HUES6 (cell line): ENCODE measurements at regions not wholly inside any gene's neighbourhood (a gene's known extent, or its start where the extent isn't known, plus 50 kb on each side); places are given as distances from the start of the nearest gene placed in this dataset.

Source experiments
- H3K27ac ChIP-seq: 2 replicates; pipeline ENCODE4 v1.7.0; 2013; ENCODE audit warnings: low read depth, mild to moderate bottlenecking, low read length, inconsistent platforms
- H3K27me3 ChIP-seq: 2 replicates; pipeline ENCODE4 v1.6.1; 2013; ENCODE audit warnings: low read length; ENCODE audit not compliant: control insufficient read depth, insufficient read depth
- H3K36me3 ChIP-seq: 2 replicates; pipeline ENCODE4 v1.6.1; 2013; ENCODE audit warnings: low read length; ENCODE audit not compliant: control insufficient read depth, insufficient read depth
- H3K4me1 ChIP-seq: 2 replicates; pipeline ENCODE4 v1.6.1; 2013; ENCODE audit warnings: low read length; ENCODE audit not compliant: control insufficient read depth, insufficient read depth
- H3K4me3 ChIP-seq: 2 replicates; pipeline ENCODE4 v1.5.1; 2013; ENCODE audit warnings: low read depth, low read length
- H3K9ac ChIP-seq: one replicate; pipeline ENCODE4 v1.6.1; 2013; ENCODE audit warnings: mild to moderate bottlenecking, low read length
- H3K9me3 ChIP-seq: 2 replicates; pipeline ENCODE4 v1.6.1; 2013; ENCODE audit warnings: low read depth, low read length; ENCODE audit not compliant: control insufficient read depth, insufficient read depth

DNA sequence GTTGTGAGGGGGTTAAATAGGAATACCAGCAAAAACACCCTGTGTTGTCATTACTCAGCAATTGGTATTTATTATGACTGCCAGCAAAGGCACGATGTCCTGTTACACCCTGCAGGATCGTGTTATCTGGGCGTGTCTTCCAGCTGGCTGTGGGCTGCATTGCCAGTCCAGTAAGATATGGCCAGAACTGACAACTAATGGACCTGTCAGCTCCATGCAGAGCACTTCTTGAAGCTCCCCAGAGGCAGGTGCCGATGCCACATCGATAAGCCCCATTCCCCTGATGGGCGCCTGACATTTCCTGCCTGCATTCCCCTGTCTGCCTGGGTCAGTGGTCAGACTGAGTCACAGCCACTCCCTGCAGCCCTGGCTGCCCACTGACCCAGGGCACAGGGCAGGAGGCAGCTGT lies 79.7 kb upstream of the RASGRF1 start:
- no peaks in the 10 kb centered on the region for H3K27me3 ChIP-seq
- H3K36me3 ChIP-seq = no peaks in the 10 kb centered on the region
- no peak overlapping the region for H3K9ac ChIP-seq
- no peak overlapping the region for H3K4me3 ChIP-seq
- H3K27ac ChIP-seq = no peak overlapping the region
- no peaks in the 10 kb centered on the region for H3K9me3 ChIP-seq
- H3K4me1 ChIP-seq = peaks cover 18% of the 10 kb centered on the region

DNA sequence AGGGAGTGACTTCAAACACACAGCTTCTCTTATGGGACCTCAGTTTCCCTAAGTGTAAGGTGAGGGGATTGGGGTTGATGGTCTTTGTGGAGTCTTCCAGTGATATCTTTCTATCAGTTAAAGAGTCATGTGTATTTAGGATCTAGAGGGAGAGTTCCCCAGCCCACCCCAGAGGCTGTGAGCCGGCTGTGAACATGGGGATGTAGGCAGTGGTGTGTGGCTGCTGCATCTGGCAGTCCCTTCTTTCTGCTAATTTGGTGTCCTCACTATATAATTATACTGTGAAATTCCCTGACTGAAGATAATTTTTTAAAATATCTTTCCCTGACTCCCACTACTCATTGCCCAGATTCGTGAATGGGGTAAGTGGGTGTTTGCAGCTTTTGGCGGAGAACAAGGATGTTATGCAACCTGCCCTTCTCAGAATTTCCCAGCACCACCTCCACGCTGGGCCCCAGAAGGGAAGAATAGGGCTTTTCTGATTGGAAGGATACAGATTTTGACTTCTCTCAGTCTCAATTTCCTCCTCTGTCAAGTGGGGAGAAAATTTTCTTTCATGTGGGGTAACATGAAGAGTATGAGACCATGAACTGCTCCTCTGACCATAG lies 79.0 kb upstream of the RASGRF1 start:
- no peak overlapping the region for H3K9ac ChIP-seq
- H3K4me3 ChIP-seq = no peak overlapping the region
- no peaks in the 10 kb centered on the region for H3K36me3 ChIP-seq
- H3K9me3 ChIP-seq = no peaks in the 10 kb centered on the region
- H3K27me3 ChIP-seq = no peaks in the 10 kb centered on the region
- H3K4me1 ChIP-seq = peaks cover 18% of the 10 kb centered on the region
- H3K27ac ChIP-seq = no peak overlapping the region

DNA sequence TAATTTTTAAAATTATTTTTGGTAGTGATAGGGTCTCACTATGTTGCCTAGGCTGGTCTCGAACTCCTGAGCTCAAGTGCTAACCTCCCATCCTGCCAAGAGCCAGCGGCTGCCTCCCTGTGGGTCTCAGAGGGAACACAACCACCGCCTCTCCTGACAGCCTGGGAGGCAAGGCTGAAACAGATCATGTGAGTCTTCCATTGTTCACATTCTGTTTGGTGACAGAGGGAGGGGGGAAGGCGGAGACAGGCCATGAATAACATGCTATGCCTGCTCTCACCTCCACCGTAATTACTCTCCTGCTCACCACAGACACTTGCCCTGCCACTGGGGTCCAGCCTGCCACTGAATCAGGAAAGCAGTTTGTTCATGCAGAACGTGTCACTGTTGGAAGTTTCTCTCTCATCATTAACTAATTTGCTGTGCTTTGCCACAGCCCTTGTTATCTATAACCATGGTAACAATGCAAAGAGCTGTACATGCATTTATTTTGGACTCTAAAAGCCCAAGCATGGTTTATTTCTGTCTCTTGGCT lies 78.4 kb upstream of the RASGRF1 start:
- no peaks in the 10 kb centered on the region for H3K9me3 ChIP-seq
- no peak overlapping the region for H3K27ac ChIP-seq
- H3K27me3 ChIP-seq = no peaks in the 10 kb centered on the region
- H3K36me3 ChIP-seq = no peaks in the 10 kb centered on the region
- no peak overlapping the region for H3K9ac ChIP-seq
- peaks cover 18% of the 10 kb centered on the region for H3K4me1 ChIP-seq
- no peak overlapping the region for H3K4me3 ChIP-seq

DNA sequence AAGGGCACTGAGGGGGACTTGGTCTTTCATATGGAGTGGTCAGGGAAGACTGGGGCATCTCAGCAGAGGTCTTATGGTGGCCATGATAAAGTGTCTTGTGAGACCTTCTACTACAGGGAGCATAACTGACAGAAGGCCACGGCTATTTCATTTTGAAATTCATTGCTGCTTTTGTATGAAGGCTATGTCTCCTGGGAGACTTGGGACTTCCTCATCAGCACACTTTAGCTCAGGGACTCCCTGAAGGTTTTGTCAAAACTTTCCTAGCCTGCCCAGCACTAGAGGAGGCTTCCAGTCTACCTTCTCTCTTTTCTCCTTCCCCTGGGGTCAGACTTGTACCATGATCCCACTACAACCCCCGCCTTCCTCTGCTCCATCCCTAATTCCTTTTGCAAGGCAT lies 77.2 kb upstream of the RASGRF1 start:
- Histone ChIP-seq H3K27ac (no peak overlapping the region), H3K27me3 (no peaks in the 10 kb centered on the region)

GRCh38 chr15:79166311-79166955 lies 75.9 kb upstream of the RASGRF1 start:
- Histone ChIP-seq H3K9ac (no peak overlapping the region), H3K36me3 (no peaks in the 10 kb centered on the region), H3K4me3 (no peak overlapping the region), H3K9me3 (no peaks in the 10 kb centered on the region), H3K4me1 (peaks cover 9% of the 10 kb centered on the region), H3K27ac (no peak overlapping the region), H3K27me3 (no peaks in the 10 kb centered on the region)

More for the DNA sequence above, 77.2 kb upstream of the RASGRF1 start:
- Histone ChIP-seq H3K9me3 (no peaks in the 10 kb centered on the region), H3K4me1 (peaks cover 18% of the 10 kb centered on the region), H3K36me3 (no peaks in the 10 kb centered on the region), H3K9ac (no peak overlapping the region), H3K4me3 (no peak overlapping the region)

DNA sequence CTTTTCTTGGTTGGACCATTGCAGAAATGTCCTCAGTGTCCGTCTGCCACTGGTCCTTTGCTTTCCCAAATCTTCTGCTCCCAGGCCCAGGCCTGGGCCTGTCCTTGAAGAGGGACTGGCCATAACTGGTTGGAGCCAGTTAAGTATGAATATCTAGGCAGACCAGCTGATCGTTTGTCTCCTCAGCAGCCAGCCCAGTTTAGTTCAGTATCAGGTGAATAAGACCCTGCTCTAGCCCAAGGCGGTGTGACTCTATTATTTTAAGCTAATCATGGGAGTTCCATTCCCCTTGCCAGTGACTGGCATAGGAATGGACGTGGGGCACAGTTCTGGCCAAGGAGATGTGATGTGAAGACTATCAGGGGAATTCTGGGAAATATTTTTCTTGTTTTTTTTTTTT lies 73.9 kb upstream of the RASGRF1 start:
- no peaks in the 10 kb centered on the region for H3K27me3 ChIP-seq
- no peak overlapping the region for H3K27ac ChIP-seq
- H3K36me3 ChIP-seq = no peaks in the 10 kb centered on the region
- H3K4me3 ChIP-seq = no peak overlapping the region
- H3K9me3 ChIP-seq = no peaks in the 10 kb centered on the region
- H3K4me1 ChIP-seq = peaks cover 4% of the 10 kb centered on the region
- H3K9ac ChIP-seq = no peak overlapping the region

DNA sequence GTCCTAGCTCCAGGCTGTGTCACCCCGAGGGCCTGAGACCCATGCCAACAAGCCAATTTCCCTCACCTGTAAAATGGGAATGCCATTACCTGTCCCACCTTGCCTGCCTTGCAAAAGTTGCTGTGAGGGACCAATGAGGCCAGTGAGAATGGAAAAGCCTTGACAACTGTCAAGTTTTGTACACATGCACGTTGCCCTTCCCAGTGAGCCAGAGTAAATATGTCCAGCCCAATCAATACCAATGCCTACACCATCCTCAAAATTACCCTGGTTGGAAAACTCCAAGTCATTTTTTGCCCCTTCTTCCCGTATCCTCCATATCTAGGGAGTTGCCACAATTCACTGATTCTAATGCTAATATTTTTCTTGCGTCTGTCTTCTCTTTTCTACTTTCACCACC lies 73.5 kb upstream of the RASGRF1 start:
- no peaks in the 10 kb centered on the region for H3K36me3 ChIP-seq
- no peaks in the 10 kb centered on the region for H3K9me3 ChIP-seq
- peaks cover 1% of the 10 kb centered on the region for H3K4me1 ChIP-seq
- H3K27me3 ChIP-seq = no peaks in the 10 kb centered on the region
- no peak overlapping the region for H3K4me3 ChIP-seq
- H3K9ac ChIP-seq = no peak overlapping the region
- H3K27ac ChIP-seq = no peak overlapping the region

- Histone ChIP-seq H3K4me3 (no peak overlapping the region), H3K9me3 (no peaks in the 10 kb centered on the region), H3K27ac (no peak overlapping the region), H3K36me3 (no peaks in the 10 kb centered on the region), H3K9ac (no peak overlapping the region), H3K27me3 (no peaks in the 10 kb centered on the region), H3K4me1 (no peaks in the 10 kb centered on the region)
Measured at GRCh38 chr15:79163395-79163794, 72.8 kb upstream of the RASGRF1 start.

GRCh38 chr15:79161837-79162508 lies 71.4 kb upstream of the RASGRF1 start:
- H3K4me1 ChIP-seq = no peaks in the 10 kb centered on the region
- H3K9me3 ChIP-seq = no peaks in the 10 kb centered on the region
- no peak overlapping the region for H3K4me3 ChIP-seq
- no peaks in the 10 kb centered on the region for H3K36me3 ChIP-seq
- no peak overlapping the region for H3K9ac ChIP-seq
- H3K27me3 ChIP-seq = no peaks in the 10 kb centered on the region
- H3K27ac ChIP-seq = no peak overlapping the region

DNA sequence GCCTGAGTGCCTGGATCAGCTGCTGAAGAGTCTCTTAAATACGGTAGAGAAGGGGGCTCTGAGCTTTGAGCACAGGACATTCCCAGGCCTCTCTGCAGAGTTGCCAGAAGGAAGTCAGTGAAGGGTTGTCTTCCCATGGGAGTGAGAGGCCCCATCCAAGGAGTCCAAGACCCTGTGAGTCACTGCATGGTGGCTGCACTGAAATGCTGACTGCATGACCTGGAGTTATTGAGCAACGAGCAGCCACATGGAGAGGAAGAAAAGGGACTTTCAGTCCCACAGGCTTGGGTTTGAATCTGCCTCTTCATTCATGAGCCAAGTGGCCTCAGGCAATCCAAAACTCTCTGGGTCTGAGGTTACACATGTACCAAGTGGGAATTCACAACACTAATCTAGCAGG lies 69.6 kb upstream of the RASGRF1 start:
- Histone ChIP-seq H3K27me3 (no peaks in the 10 kb centered on the region), H3K4me3 (no peak overlapping the region), H3K9me3 (no peaks in the 10 kb centered on the region), H3K4me1 (no peaks in the 10 kb centered on the region), H3K36me3 (no peaks in the 10 kb centered on the region), H3K9ac (no peak overlapping the region), H3K27ac (no peak overlapping the region)
